ENCODE measurements at regions not wholly inside any gene's neighbourhood (a gene's known extent, or its start where the extent isn't known, plus 50 kb on each side); places are given as distances from the start of the nearest gene placed in this dataset.

DNA sequence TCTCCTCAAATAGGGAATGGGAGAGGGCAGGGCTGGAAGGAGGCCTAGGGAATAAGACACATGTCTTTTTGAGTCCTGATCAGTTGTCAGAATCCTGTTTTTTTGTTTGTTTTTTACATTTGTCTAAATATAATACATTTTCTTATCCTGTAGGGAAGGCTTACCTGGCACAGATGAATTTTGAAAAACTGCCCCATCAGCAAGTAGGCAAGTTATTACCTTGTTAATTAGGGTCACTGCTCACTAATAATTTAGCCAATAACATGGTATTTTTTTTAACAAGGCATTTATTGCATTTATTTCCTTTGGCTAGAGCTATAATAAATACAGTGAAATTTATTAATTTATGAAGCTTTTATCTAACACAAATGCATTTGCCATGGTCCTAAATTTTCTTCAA is 423.2 kb upstream of the ONECUT1 start:
- H3K9ac ChIP-seq (ENCODE audit: insufficient read depth in 1 of 2, low read depth in 2 of 2, low read length in 2 of 2), result no peak overlapping the region
- FAIRE-seq (no peak), ATAC-seq (no peak), DNase-seq (ENCODE audit: extremely low read depth in 1 of 4, low spot score in 3 of 4) (no peak)
- no peaks in the 10 kb centered on the region for H3K9me3 ChIP-seq (replicated peaks; ENCODE audit: control insufficient read depth, insufficient read depth, low read depth, low read length)
- no peaks in the 10 kb centered on the region for H3K79me2 ChIP-seq (ENCODE audit: control insufficient read depth, insufficient read depth, low read length)
- intact Hi-C loops (cut with micrococcal nuclease), result no loop called here
- CTCF ChIA-PET (ENCODE audit: low intra/inter-chr PET ratio), result no interaction called here
- no peak overlapping the region for H3K4me2 ChIP-seq (ENCODE audit: insufficient read depth, low read length)
- no peaks in the 10 kb centered on the region for H3K4me1 ChIP-seq (replicated peaks in 1 of 2; ENCODE audit: control insufficient read depth in 2 of 2, insufficient read depth in 2 of 2, low read length in 2 of 2)
- no peaks in the 10 kb centered on the region for H3K9me1 ChIP-seq (ENCODE audit: control insufficient read depth, insufficient read depth, low read length)
- no peaks in the 10 kb centered on the region for H4K20me1 ChIP-seq (replicated peaks; ENCODE audit: control insufficient read depth, insufficient read depth, low read length)
- no peaks in the 10 kb centered on the region for H3K36me3 ChIP-seq (ENCODE audit: control insufficient read depth, insufficient read depth, low read length)
- POLR2A ChIA-PET, result no interaction called here
- no peaks in the 10 kb centered on the region for H3K27me3 ChIP-seq (ENCODE audit: control insufficient read depth in 2 of 2, insufficient read depth in 2 of 2, low read length in 2 of 2)
- H3K4me3 ChIP-seq, result no peak overlapping the region
- in situ Hi-C loops (cut with MboI), result no loop called here
- no peak overlapping the region for H3K27ac ChIP-seq (ENCODE audit: extremely low read depth, low read depth, low read length)
- no peak overlapping the region for H2AFZ ChIP-seq (ENCODE audit: low read depth, low read length)
- no TSS peak for BruUV-seq (replicated peaks)
- TF ChIP-seq NUFIP1 (IDR thresholded peaks at IDR 0.05; ENCODE audit: partially characterized antibody) (no peak), ZNF140 (CRISPR knock-in tag; IDR thresholded peaks at IDR 0.05) (no peak), ZNF282 (CRISPR knock-in tag; IDR thresholded peaks at IDR 0.05) (no peak), ATF7 (IDR thresholded peaks at IDR 0.05) (no peak), ZNF764 (CRISPR knock-in tag; IDR thresholded peaks at IDR 0.05; ENCODE audit: low read depth) (no peak), SREBF1 (IDR thresholded peaks at IDR 0.05; ENCODE audit: borderline replicate concordance, low read depth, low read length) (no peak), TRIM28 (IDR thresholded peaks at IDR 0.05) (no peak)
- TF ChIP-seq, protein P1, sequence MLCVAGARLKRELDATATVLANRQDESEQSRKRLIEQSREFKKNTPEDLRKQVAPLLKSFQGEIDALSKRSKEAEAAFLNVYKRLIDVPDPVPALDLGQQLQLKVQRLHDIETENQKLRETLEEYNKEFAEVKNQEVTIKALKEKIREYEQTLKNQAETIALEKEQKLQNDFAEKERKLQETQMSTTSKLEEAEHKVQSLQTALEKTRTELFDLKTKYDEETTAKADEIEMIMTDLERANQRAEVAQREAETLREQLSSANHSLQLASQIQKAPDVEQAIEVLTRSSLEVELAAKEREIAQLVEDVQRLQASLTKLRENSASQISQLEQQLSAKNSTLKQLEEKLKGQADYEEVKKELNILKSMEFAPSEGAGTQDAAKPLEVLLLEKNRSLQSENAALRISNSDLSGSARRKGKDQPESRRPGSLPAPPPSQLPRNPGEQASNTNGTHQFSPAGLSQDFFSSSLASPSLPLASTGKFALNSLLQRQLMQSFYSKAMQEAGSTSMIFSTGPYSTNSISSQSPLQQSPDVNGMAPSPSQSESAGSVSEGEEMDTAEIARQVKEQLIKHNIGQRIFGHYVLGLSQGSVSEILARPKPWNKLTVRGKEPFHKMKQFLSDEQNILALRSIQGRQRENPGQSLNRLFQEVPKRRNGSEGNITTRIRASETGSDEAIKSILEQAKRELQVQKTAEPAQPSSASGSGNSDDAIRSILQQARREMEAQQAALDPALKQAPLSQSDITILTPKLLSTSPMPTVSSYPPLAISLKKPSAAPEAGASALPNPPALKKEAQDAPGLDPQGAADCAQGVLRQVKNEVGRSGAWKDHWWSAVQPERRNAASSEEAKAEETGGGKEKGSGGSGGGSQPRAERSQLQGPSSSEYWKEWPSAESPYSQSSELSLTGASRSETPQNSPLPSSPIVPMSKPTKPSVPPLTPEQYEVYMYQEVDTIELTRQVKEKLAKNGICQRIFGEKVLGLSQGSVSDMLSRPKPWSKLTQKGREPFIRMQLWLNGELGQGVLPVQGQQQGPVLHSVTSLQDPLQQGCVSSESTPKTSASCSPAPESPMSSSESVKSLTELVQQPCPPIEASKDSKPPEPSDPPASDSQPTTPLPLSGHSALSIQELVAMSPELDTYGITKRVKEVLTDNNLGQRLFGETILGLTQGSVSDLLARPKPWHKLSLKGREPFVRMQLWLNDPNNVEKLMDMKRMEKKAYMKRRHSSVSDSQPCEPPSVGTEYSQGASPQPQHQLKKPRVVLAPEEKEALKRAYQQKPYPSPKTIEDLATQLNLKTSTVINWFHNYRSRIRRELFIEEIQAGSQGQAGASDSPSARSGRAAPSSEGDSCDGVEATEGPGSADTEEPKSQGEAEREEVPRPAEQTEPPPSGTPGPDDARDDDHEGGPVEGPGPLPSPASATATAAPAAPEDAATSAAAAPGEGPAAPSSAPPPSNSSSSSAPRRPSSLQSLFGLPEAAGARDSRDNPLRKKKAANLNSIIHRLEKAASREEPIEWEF (CRISPR knock-in tag; IDR thresholded peaks at IDR 0.05), result no peak
- TF ChIP-seq, protein P2, sequence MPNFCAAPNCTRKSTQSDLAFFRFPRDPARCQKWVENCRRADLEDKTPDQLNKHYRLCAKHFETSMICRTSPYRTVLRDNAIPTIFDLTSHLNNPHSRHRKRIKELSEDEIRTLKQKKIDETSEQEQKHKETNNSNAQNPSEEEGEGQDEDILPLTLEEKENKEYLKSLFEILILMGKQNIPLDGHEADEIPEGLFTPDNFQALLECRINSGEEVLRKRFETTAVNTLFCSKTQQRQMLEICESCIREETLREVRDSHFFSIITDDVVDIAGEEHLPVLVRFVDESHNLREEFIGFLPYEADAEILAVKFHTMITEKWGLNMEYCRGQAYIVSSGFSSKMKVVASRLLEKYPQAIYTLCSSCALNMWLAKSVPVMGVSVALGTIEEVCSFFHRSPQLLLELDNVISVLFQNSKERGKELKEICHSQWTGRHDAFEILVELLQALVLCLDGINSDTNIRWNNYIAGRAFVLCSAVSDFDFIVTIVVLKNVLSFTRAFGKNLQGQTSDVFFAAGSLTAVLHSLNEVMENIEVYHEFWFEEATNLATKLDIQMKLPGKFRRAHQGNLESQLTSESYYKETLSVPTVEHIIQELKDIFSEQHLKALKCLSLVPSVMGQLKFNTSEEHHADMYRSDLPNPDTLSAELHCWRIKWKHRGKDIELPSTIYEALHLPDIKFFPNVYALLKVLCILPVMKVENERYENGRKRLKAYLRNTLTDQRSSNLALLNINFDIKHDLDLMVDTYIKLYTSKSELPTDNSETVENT (CRISPR knock-in tag; IDR thresholded peaks at IDR 0.05), result no peak
- TF ChIP-seq, protein P3, sequence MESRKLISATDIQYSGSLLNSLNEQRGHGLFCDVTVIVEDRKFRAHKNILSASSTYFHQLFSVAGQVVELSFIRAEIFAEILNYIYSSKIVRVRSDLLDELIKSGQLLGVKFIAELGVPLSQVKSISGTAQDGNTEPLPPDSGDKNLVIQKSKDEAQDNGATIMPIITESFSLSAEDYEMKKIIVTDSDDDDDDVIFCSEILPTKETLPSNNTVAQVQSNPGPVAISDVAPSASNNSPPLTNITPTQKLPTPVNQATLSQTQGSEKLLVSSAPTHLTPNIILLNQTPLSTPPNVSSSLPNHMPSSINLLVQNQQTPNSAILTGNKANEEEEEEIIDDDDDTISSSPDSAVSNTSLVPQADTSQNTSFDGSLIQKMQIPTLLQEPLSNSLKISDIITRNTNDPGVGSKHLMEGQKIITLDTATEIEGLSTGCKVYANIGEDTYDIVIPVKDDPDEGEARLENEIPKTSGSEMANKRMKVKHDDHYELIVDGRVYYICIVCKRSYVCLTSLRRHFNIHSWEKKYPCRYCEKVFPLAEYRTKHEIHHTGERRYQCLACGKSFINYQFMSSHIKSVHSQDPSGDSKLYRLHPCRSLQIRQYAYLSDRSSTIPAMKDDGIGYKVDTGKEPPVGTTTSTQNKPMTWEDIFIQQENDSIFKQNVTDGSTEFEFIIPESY (CRISPR knock-in tag; IDR thresholded peaks at IDR 0.05), result no peak
- TF ChIP-seq, protein P4, sequence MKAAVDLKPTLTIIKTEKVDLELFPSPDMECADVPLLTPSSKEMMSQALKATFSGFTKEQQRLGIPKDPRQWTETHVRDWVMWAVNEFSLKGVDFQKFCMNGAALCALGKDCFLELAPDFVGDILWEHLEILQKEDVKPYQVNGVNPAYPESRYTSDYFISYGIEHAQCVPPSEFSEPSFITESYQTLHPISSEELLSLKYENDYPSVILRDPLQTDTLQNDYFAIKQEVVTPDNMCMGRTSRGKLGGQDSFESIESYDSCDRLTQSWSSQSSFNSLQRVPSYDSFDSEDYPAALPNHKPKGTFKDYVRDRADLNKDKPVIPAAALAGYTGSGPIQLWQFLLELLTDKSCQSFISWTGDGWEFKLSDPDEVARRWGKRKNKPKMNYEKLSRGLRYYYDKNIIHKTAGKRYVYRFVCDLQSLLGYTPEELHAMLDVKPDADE (conservative IDR thresholded peaks at IDR 0.05; ENCODE audit: control insufficient read depth, low read depth, low read length), result no peak
